Activated CD4-positive, alpha-beta T cell treated with anti-CD3 and anti-CD28 coated beads, Interleukin-2, amount 10 ng/mL, durations not matched to agents 24 days and 14 days (primary cell): ENCODE measurements at regions not wholly inside any gene's neighbourhood (a gene's known extent, or its start where the extent isn't known, plus 50 kb on each side); places are given as distances from the start of the nearest gene placed in this dataset.

ENCODE experiments used
- DNase-seq: peaks from one replicate; pipeline ENCODE4 v3.0.0; 2022
- H3K27ac Mint-ChIP-seq: one replicate; pipeline ENCODE4 v1.8.0; 2022; ENCODE audit warnings: mild to moderate bottlenecking, mixed read lengths
- H3K27me3 Mint-ChIP-seq: one replicate; pipeline ENCODE4 v1.8.0; 2022; ENCODE audit warnings: mixed read lengths
- H3K36me3 Mint-ChIP-seq: one replicate; pipeline ENCODE4 v1.8.0; 2022; ENCODE audit warnings: low read depth, mild to moderate bottlenecking, mixed read lengths
- H3K4me1 Mint-ChIP-seq: one replicate; pipeline ENCODE4 v1.8.0; 2021; ENCODE audit warnings: mixed read lengths
- H3K4me3 Mint-ChIP-seq: one replicate; pipeline ENCODE4 v1.8.0; 2022; ENCODE audit warnings: mild to moderate bottlenecking, moderate library complexity, mixed read lengths
- H3K9me3 Mint-ChIP-seq: one replicate; pipeline ENCODE4 v1.8.0; 2021; ENCODE audit warnings: mixed read lengths
- intact Hi-C: fragments of 100-400 bp; cut with micrococcal nuclease; formaldehyde crosslinking; loops from one replicate; pipeline ENCODE4 v1.15.1; 2023

DNA sequence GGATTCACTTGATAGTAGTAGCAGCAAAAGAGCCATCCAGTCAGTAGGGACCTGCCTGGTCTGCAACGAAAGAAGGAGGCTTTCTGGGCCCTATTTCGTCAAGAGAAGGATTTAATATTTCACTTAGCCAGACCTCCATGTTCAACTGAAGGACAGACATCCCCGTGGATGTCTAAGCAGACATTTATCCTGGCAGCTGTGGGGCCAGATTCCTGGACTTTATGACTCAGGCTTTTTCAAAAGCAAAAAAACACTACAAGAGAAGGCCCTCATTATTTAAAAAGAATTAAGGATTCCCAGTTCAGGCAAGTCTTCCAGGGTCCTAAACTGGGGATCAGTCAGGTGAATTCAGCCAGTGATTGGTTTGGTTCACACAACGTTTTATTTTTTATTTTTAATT is 88.5 kb upstream of the TSPAN5 start:
- H3K4me1 Mint-ChIP-seq = no peaks in the 10 kb centered on the region
- H3K27ac Mint-ChIP-seq = no peak overlapping the region
- H3K27me3 Mint-ChIP-seq = no peaks in the 10 kb centered on the region
- no peaks in the 10 kb centered on the region for H3K36me3 Mint-ChIP-seq
- DNase-seq = no peak
- intact Hi-C loops = no loop called here
- no peak overlapping the region for H3K4me3 Mint-ChIP-seq
- H3K9me3 Mint-ChIP-seq = peaks cover 3% of the 10 kb centered on the region

- Mint-ChIP-seq H3K27me3 (no peaks in the 10 kb centered on the region), H3K27ac (no peak overlapping the region), H3K36me3 (no peaks in the 10 kb centered on the region), H3K9me3 (peaks cover 3% of the 10 kb centered on the region), H3K4me1 (no peaks in the 10 kb centered on the region), H3K4me3 (no peak overlapping the region)
- intact Hi-C loops = no loop called here
- DNase-seq = no peak
Measured at GRCh38 chr4:98746530-98746929, 88.1 kb upstream of the TSPAN5 start.

GRCh38 chr4:98745366-98745765 is 87.0 kb upstream of the TSPAN5 start:
- Mint-ChIP-seq H3K4me3 (no peak overlapping the region), H3K27me3 (no peaks in the 10 kb centered on the region), H3K36me3 (no peaks in the 10 kb centered on the region), H3K4me1 (no peaks in the 10 kb centered on the region), H3K9me3 (no peaks in the 10 kb centered on the region), H3K27ac (no peak overlapping the region)
- no peak for DNase-seq
- intact Hi-C loops = no loop called here

GRCh38 chr4:98744372-98745150 is 86.2 kb upstream of the TSPAN5 start:
- no peak overlapping the region for H3K27ac Mint-ChIP-seq
- H3K4me1 Mint-ChIP-seq = peaks cover 2% of the 10 kb centered on the region
- DNase-seq = no peak
- H3K36me3 Mint-ChIP-seq = no peaks in the 10 kb centered on the region
- intact Hi-C loops = no loop called here
- no peaks in the 10 kb centered on the region for H3K27me3 Mint-ChIP-seq
- H3K4me3 Mint-ChIP-seq = no peak overlapping the region
- H3K9me3 Mint-ChIP-seq = no peaks in the 10 kb centered on the region

DNA sequence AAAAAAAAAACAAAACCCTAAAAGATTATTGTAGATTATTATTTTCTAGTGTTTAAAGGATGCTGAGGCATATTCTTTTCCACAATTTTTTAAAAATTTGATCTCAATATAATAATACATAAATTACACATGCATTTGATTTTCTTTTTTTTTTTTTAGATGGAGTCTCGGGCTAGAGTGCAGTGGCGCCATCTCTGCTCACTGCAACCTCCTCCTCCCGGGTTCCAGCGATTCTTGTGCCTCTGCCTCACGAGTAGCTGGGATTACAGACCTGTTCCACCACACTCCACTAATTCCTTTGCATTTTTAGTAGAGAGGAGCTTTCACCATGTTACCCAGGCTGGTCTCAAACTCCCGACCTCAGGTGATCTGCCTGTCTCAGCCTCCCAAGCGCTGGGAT is 83.5 kb upstream of the TSPAN5 start:
- H3K27me3 Mint-ChIP-seq = no peaks in the 10 kb centered on the region
- H3K4me1 Mint-ChIP-seq = peaks cover 2% of the 10 kb centered on the region
- no peak for DNase-seq
- H3K4me3 Mint-ChIP-seq = no peak overlapping the region
- no peak overlapping the region for H3K27ac Mint-ChIP-seq
- H3K36me3 Mint-ChIP-seq = no peaks in the 10 kb centered on the region
- intact Hi-C loops = no loop called here
- H3K9me3 Mint-ChIP-seq = peaks cover 8% of the 10 kb centered on the region

- no peaks in the 10 kb centered on the region for H3K36me3 Mint-ChIP-seq
- no peak overlapping the region for H3K4me3 Mint-ChIP-seq
Measured at GRCh38 chr4:98739751-98740150, 81.3 kb upstream of the TSPAN5 start.

GRCh38 chr4:98733601-98734000 is 75.2 kb upstream of the TSPAN5 start:
- H3K27me3 Mint-ChIP-seq = no peaks in the 10 kb centered on the region

More at GRCh38 chr4:98739751-98740150, 81.3 kb upstream of the TSPAN5 start:
- DNase-seq = no peak
- H3K27me3 Mint-ChIP-seq = no peaks in the 10 kb centered on the region
- intact Hi-C loops = no loop called here
- no peak overlapping the region for H3K27ac Mint-ChIP-seq
- H3K4me1 Mint-ChIP-seq = peaks cover 2% of the 10 kb centered on the region
- H3K9me3 Mint-ChIP-seq = peaks cover 8% of the 10 kb centered on the region

DNA sequence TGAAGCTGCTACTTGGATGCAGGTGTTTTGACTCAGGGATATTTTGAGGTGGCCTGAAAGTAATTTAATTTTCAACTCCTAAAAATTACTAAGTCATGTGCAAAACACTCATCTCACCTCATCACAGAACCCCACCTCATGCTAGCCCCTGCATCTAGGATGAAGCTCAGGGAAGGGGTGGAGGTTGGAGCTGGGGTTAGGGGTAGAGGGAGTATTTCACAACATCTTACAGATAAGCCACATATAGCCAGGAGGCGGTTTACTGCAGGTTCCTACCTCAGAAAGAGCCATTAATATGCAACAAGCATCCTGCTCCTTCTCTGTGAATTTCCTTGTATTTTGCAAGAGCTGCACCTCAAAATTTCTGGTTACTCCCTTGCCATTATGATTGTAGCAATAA is 70.5 kb upstream of the TSPAN5 start:
- Mint-ChIP-seq H3K4me3 (no peak overlapping the region), H3K4me1 (peaks cover 4% of the 10 kb centered on the region), H3K27ac (no peak overlapping the region), H3K27me3 (peaks cover 4% of the 10 kb centered on the region), H3K36me3 (peaks cover 3% of the 10 kb centered on the region), H3K9me3 (peaks cover 17% of the 10 kb centered on the region)
- no peak for DNase-seq
- intact Hi-C loops = no loop called here

More at GRCh38 chr4:98733601-98734000, 75.2 kb upstream of the TSPAN5 start:
- H3K27ac Mint-ChIP-seq = no peak overlapping the region
- H3K9me3 Mint-ChIP-seq = peaks cover 8% of the 10 kb centered on the region
- peaks cover under 1% of the 10 kb centered on the region for H3K4me1 Mint-ChIP-seq
- no peaks in the 10 kb centered on the region for H3K36me3 Mint-ChIP-seq
- no peak overlapping the region for H3K4me3 Mint-ChIP-seq
- DNase-seq = no peak
- intact Hi-C loops = no loop called here

DNA sequence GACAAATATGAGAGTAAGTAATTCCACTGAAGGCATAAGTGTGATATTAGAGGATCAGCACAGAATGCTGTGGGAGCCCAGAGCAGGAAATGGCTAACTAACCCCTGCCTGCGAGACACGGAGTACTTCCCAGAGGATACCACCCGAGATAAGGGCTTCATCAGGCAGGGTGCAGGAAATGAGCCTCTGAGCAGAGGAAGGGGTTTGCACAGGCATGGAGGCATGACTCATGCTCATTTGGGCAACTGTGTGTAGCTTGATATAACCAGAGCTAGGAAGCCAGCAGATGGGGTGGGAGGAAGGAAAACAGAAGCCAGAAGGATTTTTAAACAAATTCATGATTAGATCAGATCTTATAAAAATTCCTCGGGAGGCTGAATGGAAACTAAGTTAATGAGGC is 70.0 kb upstream of the TSPAN5 start:
- intact Hi-C loops = no loop called here
- DNase-seq = no peak
- peaks cover 4% of the 10 kb centered on the region for H3K27me3 Mint-ChIP-seq
- peaks cover 4% of the 10 kb centered on the region for H3K4me1 Mint-ChIP-seq
- no peak overlapping the region for H3K4me3 Mint-ChIP-seq
- H3K36me3 Mint-ChIP-seq = peaks cover 3% of the 10 kb centered on the region
- no peak overlapping the region for H3K27ac Mint-ChIP-seq
- H3K9me3 Mint-ChIP-seq = peaks cover 17% of the 10 kb centered on the region

GRCh38 chr4:98722000-98722399 is 63.6 kb upstream of the TSPAN5 start:
- peaks cover 29% of the 10 kb centered on the region for H3K9me3 Mint-ChIP-seq
- intact Hi-C loops = no loop called here
- peaks cover 4% of the 10 kb centered on the region for H3K27me3 Mint-ChIP-seq
- H3K36me3 Mint-ChIP-seq = peaks cover 3% of the 10 kb centered on the region
- DNase-seq = no peak
- no peak overlapping the region for H3K4me3 Mint-ChIP-seq
- no peaks in the 10 kb centered on the region for H3K4me1 Mint-ChIP-seq
- no peak overlapping the region for H3K27ac Mint-ChIP-seq

DNA sequence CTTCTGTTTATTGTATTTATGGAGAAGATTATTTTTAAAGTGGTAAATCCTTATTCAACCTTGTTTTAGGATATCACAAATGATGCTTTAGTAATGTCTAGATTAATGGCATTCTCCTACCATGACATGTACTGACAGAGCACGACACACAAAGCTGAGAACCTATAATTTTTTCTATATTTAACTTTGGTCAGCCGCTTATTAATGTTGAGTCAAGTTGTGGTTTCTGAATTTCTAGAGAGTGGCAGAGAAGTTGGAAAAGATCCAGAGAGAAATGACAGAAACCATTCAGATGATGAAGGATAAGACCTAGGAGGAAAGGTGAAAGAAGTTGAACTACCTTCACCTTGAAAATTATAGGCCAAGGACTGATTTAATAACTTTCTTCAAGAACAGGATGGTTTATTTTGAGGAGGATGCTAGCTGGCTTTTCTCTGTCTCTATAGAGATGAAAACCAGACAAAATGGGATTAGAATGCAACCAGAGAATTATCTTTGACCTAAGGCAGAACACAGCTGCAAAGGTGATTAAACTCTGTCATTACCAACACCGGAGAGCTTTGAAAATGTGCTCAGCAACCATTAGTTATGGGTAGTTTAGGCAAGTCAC is 62.6 kb upstream of the TSPAN5 start:
- no peak for DNase-seq
- peaks cover 3% of the 10 kb centered on the region for H3K27me3 Mint-ChIP-seq
- peaks cover 3% of the 10 kb centered on the region for H3K36me3 Mint-ChIP-seq
- intact Hi-C loops = no loop called here
- no peak overlapping the region for H3K27ac Mint-ChIP-seq
- H3K4me3 Mint-ChIP-seq = no peak overlapping the region
- no peaks in the 10 kb centered on the region for H3K4me1 Mint-ChIP-seq
- H3K9me3 Mint-ChIP-seq = peaks cover 30% of the 10 kb centered on the region

DNA sequence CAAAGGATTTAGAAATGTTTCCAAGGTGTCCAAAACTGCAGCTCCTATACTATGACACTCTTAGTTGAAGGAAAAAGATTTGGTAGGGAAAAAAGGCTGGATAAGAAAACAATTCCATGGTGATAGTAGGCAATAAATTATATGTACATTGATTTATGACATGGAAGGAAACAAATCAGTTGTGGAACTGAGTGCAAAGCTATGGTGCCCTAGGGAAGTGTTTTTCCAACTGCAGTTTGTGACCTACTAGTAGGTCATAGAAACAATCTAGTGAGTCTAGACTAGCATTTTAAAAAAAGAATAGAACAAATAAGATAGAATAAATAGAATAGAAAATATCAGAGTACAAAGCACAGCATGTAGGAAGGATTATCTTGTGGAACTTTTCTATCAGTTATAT is 58.4 kb upstream of the TSPAN5 start:
- intact Hi-C loops = no loop called here
- no peaks in the 10 kb centered on the region for H3K36me3 Mint-ChIP-seq
- H3K27me3 Mint-ChIP-seq = no peaks in the 10 kb centered on the region
- peaks cover 2% of the 10 kb centered on the region for H3K4me1 Mint-ChIP-seq
- no peak overlapping the region for H3K4me3 Mint-ChIP-seq
- no peak for DNase-seq
- peaks cover 23% of the 10 kb centered on the region for H3K9me3 Mint-ChIP-seq
- H3K27ac Mint-ChIP-seq = no peak overlapping the region

- DNase-seq = no peak
- H3K4me3 Mint-ChIP-seq = no peak overlapping the region
- H3K9me3 Mint-ChIP-seq = peaks cover 24% of the 10 kb centered on the region
- no peak overlapping the region for H3K27ac Mint-ChIP-seq
- peaks cover 11% of the 10 kb centered on the region for H3K36me3 Mint-ChIP-seq
- intact Hi-C loops = no loop called here
- peaks cover 2% of the 10 kb centered on the region for H3K4me1 Mint-ChIP-seq
- no peaks in the 10 kb centered on the region for H3K27me3 Mint-ChIP-seq
Measured at GRCh38 chr4:98712607-98713006, 54.2 kb upstream of the TSPAN5 start.

DNA sequence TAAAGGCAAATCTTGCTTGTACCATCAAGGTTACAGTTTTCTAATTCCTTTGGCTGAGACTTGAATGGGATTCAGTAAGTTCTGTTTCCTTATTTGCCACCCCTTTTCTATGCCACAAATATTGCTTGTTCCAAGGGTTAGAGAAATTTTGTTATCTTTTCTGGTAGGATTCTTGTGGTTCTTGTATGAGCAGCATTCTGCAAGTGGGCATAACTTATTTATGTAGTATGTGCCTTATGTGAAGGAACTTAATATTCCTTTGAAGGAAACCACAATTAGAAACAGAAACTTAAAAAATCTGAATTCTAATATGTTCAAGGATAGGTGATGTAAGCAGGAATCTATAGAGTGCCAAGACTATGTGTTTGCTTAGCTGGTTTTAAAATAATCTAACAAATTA is 53.1 kb upstream of the TSPAN5 start:
- intact Hi-C loops = no loop called here
- Mint-ChIP-seq H3K36me3 (peaks cover 19% of the 10 kb centered on the region), H3K9me3 (peaks cover 28% of the 10 kb centered on the region), H3K4me1 (peaks cover 12% of the 10 kb centered on the region), H3K27ac (no peak overlapping the region), H3K27me3 (no peaks in the 10 kb centered on the region), H3K4me3 (no peak overlapping the region)
- DNase-seq = no peak

GRCh38 chr4:98710831-98711230 is 52.4 kb upstream of the TSPAN5 start:
- Mint-ChIP-seq H3K4me1 (peaks cover 19% of the 10 kb centered on the region), H3K4me3 (no peak overlapping the region), H3K27me3 (no peaks in the 10 kb centered on the region), H3K9me3 (peaks cover 32% of the 10 kb centered on the region), H3K36me3 (peaks cover 25% of the 10 kb centered on the region), H3K27ac (no peak overlapping the region)
- intact Hi-C loops = no loop called here
- no peak for DNase-seq
